ENCODE measurements at regions not wholly inside any gene's neighbourhood (a gene's known extent, or its start where the extent isn't known, plus 50 kb on each side); places are given as distances from the start of the nearest gene placed in this dataset.

- H3K9me3 Mint-ChIP-seq: no peaks in the 10 kb centered on the region
- ATAC-seq (no peak), DNase-seq (no peak)
- H3K27me3 Mint-ChIP-seq (ENCODE audit: low read depth): peaks cover 2% of the 10 kb centered on the region
- H3K36me3 Mint-ChIP-seq (ENCODE audit: insufficient read depth): no peaks in the 10 kb centered on the region
- H3K4me3 Mint-ChIP-seq: no peak overlapping the region
- H3K4me1 Mint-ChIP-seq (ENCODE audit: low read depth): no peaks in the 10 kb centered on the region
These were observed 170.8 kb upstream of the NR3C1 start for GRCh38 chr5:143574236-143574635.

- no peak overlapping the region for H3K4me3 Mint-ChIP-seq
- no peaks in the 10 kb centered on the region for H3K36me3 Mint-ChIP-seq (ENCODE audit: insufficient read depth)
- peaks cover 2% of the 10 kb centered on the region for H3K27me3 Mint-ChIP-seq (ENCODE audit: low read depth)
- H3K4me1 Mint-ChIP-seq (ENCODE audit: low read depth): no peaks in the 10 kb centered on the region
- DNase-seq: no peak
- H3K9me3 Mint-ChIP-seq: no peaks in the 10 kb centered on the region
- no peak for ATAC-seq
These were observed 170.2 kb upstream of the NR3C1 start for GRCh38 chr5:143573568-143574170.

GRCh38 chr5:143572671-143573070 lies 169.2 kb upstream of the NR3C1 start:
- peaks cover 2% of the 10 kb centered on the region for H3K27me3 Mint-ChIP-seq (ENCODE audit: low read depth)
- no peak for DNase-seq
- H3K9me3 Mint-ChIP-seq: no peaks in the 10 kb centered on the region
- ATAC-seq: no peak
- H3K36me3 Mint-ChIP-seq (ENCODE audit: insufficient read depth): no peaks in the 10 kb centered on the region
- H3K4me3 Mint-ChIP-seq: no peak overlapping the region
- no peaks in the 10 kb centered on the region for H3K4me1 Mint-ChIP-seq (ENCODE audit: low read depth)

GRCh38 chr5:143571642-143572624 lies 168.4 kb upstream of the NR3C1 start:
- H3K4me3 Mint-ChIP-seq: no peak overlapping the region
- no peaks in the 10 kb centered on the region for H3K4me1 Mint-ChIP-seq (ENCODE audit: low read depth)
- H3K9me3 Mint-ChIP-seq: no peaks in the 10 kb centered on the region
- peaks cover 2% of the 10 kb centered on the region for H3K27me3 Mint-ChIP-seq (ENCODE audit: low read depth)
- no peaks in the 10 kb centered on the region for H3K36me3 Mint-ChIP-seq (ENCODE audit: insufficient read depth)
- no peak for DNase-seq
- no peak for ATAC-seq

- Mint-ChIP-seq H3K4me3 (no peak overlapping the region), H3K4me1 (ENCODE audit: low read depth) (no peaks in the 10 kb centered on the region), H3K36me3 (ENCODE audit: insufficient read depth) (no peaks in the 10 kb centered on the region), H3K9me3 (no peaks in the 10 kb centered on the region), H3K27me3 (ENCODE audit: low read depth) (no peaks in the 10 kb centered on the region)
- ATAC-seq (no peak), DNase-seq (no peak)
These were observed 167.5 kb upstream of the NR3C1 start for GRCh38 chr5:143570989-143571388.

GRCh38 chr5:143569722-143570567 lies 166.5 kb upstream of the NR3C1 start:
- ATAC-seq (no peak), DNase-seq (no peak)
- no peaks in the 10 kb centered on the region for H3K9me3 Mint-ChIP-seq
- H3K4me3 Mint-ChIP-seq: no peak overlapping the region
- H3K4me1 Mint-ChIP-seq (ENCODE audit: low read depth): no peaks in the 10 kb centered on the region
- H3K27me3 Mint-ChIP-seq (ENCODE audit: low read depth): no peaks in the 10 kb centered on the region
- H3K36me3 Mint-ChIP-seq (ENCODE audit: insufficient read depth): no peaks in the 10 kb centered on the region

GRCh38 chr5:143569213-143569701 lies 165.8 kb upstream of the NR3C1 start:
- ATAC-seq (no peak), DNase-seq (no peak)
- Mint-ChIP-seq H3K4me3 (no peak overlapping the region), H3K27me3 (ENCODE audit: low read depth) (no peaks in the 10 kb centered on the region), H3K36me3 (ENCODE audit: insufficient read depth) (no peaks in the 10 kb centered on the region), H3K4me1 (ENCODE audit: low read depth) (no peaks in the 10 kb centered on the region), H3K9me3 (no peaks in the 10 kb centered on the region)

- ATAC-seq (no peak), DNase-seq (no peak)
- H3K36me3 Mint-ChIP-seq (ENCODE audit: insufficient read depth): no peaks in the 10 kb centered on the region
- no peaks in the 10 kb centered on the region for H3K9me3 Mint-ChIP-seq
- no peak overlapping the region for H3K4me3 Mint-ChIP-seq
- no peaks in the 10 kb centered on the region for H3K27me3 Mint-ChIP-seq (ENCODE audit: low read depth)
- no peaks in the 10 kb centered on the region for H3K4me1 Mint-ChIP-seq (ENCODE audit: low read depth)
These were observed 164.4 kb upstream of the NR3C1 start for GRCh38 chr5:143567583-143568504.

- H3K4me3 Mint-ChIP-seq: no peak overlapping the region
- H3K27me3 Mint-ChIP-seq (ENCODE audit: low read depth): no peaks in the 10 kb centered on the region
- H3K4me1 Mint-ChIP-seq (ENCODE audit: low read depth): no peaks in the 10 kb centered on the region
- no peaks in the 10 kb centered on the region for H3K36me3 Mint-ChIP-seq (ENCODE audit: insufficient read depth)
- no peaks in the 10 kb centered on the region for H3K9me3 Mint-ChIP-seq
- ATAC-seq: no peak
- DNase-seq: no peak
These were observed 162.7 kb upstream of the NR3C1 start for GRCh38 chr5:143566139-143566538.

- Mint-ChIP-seq H3K9me3 (no peaks in the 10 kb centered on the region), H3K27me3 (ENCODE audit: low read depth) (no peaks in the 10 kb centered on the region), H3K4me1 (ENCODE audit: low read depth) (no peaks in the 10 kb centered on the region), H3K36me3 (ENCODE audit: insufficient read depth) (no peaks in the 10 kb centered on the region), H3K4me3 (no peak overlapping the region)
- peak in 1 of 2 donors; percentile 46 for ATAC-seq
- no peak for DNase-seq
These were observed 160.9 kb upstream of the NR3C1 start for GRCh38 chr5:143564417-143564816.

- Mint-ChIP-seq H3K27me3 (ENCODE audit: low read depth) (no peaks in the 10 kb centered on the region), H3K36me3 (ENCODE audit: insufficient read depth) (no peaks in the 10 kb centered on the region), H3K9me3 (no peaks in the 10 kb centered on the region), H3K4me3 (no peak overlapping the region), H3K4me1 (ENCODE audit: low read depth) (peaks cover 2% of the 10 kb centered on the region)
- ATAC-seq: no peak
- DNase-seq: no peak
These were observed 159.4 kb upstream of the NR3C1 start for GRCh38 chr5:143562935-143563334.

- Mint-ChIP-seq H3K9me3 (no peaks in the 10 kb centered on the region), H3K4me3 (no peak overlapping the region), H3K4me1 (ENCODE audit: low read depth) (peaks cover 10% of the 10 kb centered on the region), H3K27me3 (ENCODE audit: low read depth) (peaks cover 2% of the 10 kb centered on the region), H3K36me3 (ENCODE audit: insufficient read depth) (no peaks in the 10 kb centered on the region)
- ATAC-seq (no peak), DNase-seq (no peak)
These were observed 157.7 kb upstream of the NR3C1 start for GRCh38 chr5:143561219-143561618.

- Mint-ChIP-seq H3K36me3 (ENCODE audit: insufficient read depth) (no peaks in the 10 kb centered on the region), H3K9me3 (no peaks in the 10 kb centered on the region)
- ATAC-seq: no peak
These were observed 156.9 kb upstream of the NR3C1 start for GRCh38 chr5:143560378-143560777.

More at GRCh38 chr5:143560378-143560777, 156.9 kb upstream of the NR3C1 start:
- no peak for DNase-seq
- Mint-ChIP-seq H3K4me1 (ENCODE audit: low read depth) (peaks cover 10% of the 10 kb centered on the region), H3K27me3 (ENCODE audit: low read depth) (peaks cover 2% of the 10 kb centered on the region), H3K4me3 (no peak overlapping the region)
